ENCODE measurements at regions not wholly inside any gene's neighbourhood (a gene's known extent, or its start where the extent isn't known, plus 50 kb on each side); places are given as distances from the start of the nearest gene placed in this dataset.

DNA sequence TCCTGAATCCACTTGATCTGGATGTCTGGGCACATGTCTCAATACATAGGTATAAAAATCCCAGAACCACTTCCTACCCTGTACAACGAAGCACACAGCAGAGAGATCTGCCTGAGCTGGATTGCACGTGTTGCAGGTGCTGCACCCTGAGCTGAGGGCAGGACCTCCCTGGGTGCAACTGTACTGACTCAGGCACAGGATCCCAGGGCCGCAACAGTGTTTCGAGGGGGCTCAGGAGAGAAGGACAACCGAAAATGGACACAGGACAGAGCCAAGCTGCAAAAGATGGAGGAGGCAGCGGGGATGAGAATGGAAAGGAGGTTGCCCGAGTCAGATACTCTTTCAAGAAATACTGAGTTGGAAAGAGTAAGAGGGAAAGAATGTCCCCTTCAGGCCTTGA is 354.1 kb downstream of the EIPR1 start (continued):
- TF ChIP-seq SP1 (IDR thresholded peaks at IDR 0.05) (no peak), RAD21 (IDR thresholded peaks at IDR 0.05) (no peak), GABPA (IDR thresholded peaks at IDR 0.05 in 1 of 2, conservative IDR thresholded peaks at IDR 0.05 in 1 of 2) (no peak)

- no peak for DNase-seq (ENCODE audit: low spot score)
- H3K36me3 ChIP-seq (ENCODE audit: control insufficient read depth in 4 of 4, insufficient read depth in 3 of 4, low read depth in 1 of 4, low read length in 3 of 4): no peaks in the 10 kb centered on the region
- 61% methylated on average over 9 of the region's 9 CpGs for WGBS
- H3K27ac ChIP-seq (ENCODE audit: low read depth in 1 of 2, low read length in 2 of 2): no peak overlapping the region
- H3K9ac ChIP-seq (ENCODE audit: low read depth in 1 of 2, low read length in 2 of 2): no peak overlapping the region
- no peak for TF ChIP-seq MAX (IDR thresholded peaks at IDR 0.05)
- no peak for TF ChIP-seq FOXA1 (IDR thresholded peaks at IDR 0.05)
- TF ChIP-seq, protein P1, sequence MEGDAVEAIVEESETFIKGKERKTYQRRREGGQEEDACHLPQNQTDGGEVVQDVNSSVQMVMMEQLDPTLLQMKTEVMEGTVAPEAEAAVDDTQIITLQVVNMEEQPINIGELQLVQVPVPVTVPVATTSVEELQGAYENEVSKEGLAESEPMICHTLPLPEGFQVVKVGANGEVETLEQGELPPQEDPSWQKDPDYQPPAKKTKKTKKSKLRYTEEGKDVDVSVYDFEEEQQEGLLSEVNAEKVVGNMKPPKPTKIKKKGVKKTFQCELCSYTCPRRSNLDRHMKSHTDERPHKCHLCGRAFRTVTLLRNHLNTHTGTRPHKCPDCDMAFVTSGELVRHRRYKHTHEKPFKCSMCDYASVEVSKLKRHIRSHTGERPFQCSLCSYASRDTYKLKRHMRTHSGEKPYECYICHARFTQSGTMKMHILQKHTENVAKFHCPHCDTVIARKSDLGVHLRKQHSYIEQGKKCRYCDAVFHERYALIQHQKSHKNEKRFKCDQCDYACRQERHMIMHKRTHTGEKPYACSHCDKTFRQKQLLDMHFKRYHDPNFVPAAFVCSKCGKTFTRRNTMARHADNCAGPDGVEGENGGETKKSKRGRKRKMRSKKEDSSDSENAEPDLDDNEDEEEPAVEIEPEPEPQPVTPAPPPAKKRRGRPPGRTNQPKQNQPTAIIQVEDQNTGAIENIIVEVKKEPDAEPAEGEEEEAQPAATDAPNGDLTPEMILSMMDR (IDR thresholded peaks at IDR 0.05; ENCODE audit: low read depth, low read length, missing input control): no peak
- TF ChIP-seq SP1 (IDR thresholded peaks at IDR 0.05): no peak
- no peak for TF ChIP-seq RAD21 (IDR thresholded peaks at IDR 0.05)
- TF ChIP-seq HNF4G (IDR thresholded peaks at IDR 0.05): no peak
- TF ChIP-seq HNF4A (conservative IDR thresholded peaks at IDR 0.05): no peak
- TF ChIP-seq YY1 (IDR thresholded peaks at IDR 0.05): no peak
- no peak for TF ChIP-seq RXRA (IDR thresholded peaks at IDR 0.05)
- no peak for TF ChIP-seq EGR1 (IDR thresholded peaks at IDR 0.05; ENCODE audit: low read depth in 2 of 2)
- TF ChIP-seq NR2F2 (IDR thresholded peaks at IDR 0.05): no peak
- TF ChIP-seq TAF1 (conservative IDR thresholded peaks at IDR 0.05): no peak
- TF ChIP-seq ZBTB33 (IDR thresholded peaks at IDR 0.05): no peak
- no peak for TF ChIP-seq REST (IDR thresholded peaks at IDR 0.05)
- TF ChIP-seq GABPA (IDR thresholded peaks at IDR 0.05 in 1 of 2, conservative IDR thresholded peaks at IDR 0.05 in 1 of 2): no peak
- TF ChIP-seq, protein P2, sequence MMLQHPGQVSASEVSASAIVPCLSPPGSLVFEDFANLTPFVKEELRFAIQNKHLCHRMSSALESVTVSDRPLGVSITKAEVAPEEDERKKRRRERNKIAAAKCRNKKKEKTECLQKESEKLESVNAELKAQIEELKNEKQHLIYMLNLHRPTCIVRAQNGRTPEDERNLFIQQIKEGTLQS (IDR thresholded peaks at IDR 0.05): no peak
- TF ChIP-seq FOXA2 (IDR thresholded peaks at IDR 0.05): no peak
- no peak overlapping the region for H3K4me3 ChIP-seq (ENCODE audit: low read depth in 1 of 3, low read length in 3 of 3)
- no peaks in the 10 kb centered on the region for H3K9me3 ChIP-seq (ENCODE audit: control insufficient read depth in 4 of 4, low read length in 3 of 4)
- H3K4me1 ChIP-seq (ENCODE audit: control insufficient read depth in 4 of 4, insufficient read depth in 4 of 4, low read length in 3 of 4): no peaks in the 10 kb centered on the region
- peaks cover 0 to 4% (median 0%) of the 10 kb centered on the region in 4 donors for H3K27me3 ChIP-seq (ENCODE audit: control insufficient read depth in 4 of 4, insufficient read depth in 4 of 4, low read length in 3 of 4)
Observed at GRCh38 chr2:3022841-3023372, 354.7 kb downstream of the EIPR1 start.

All from liver (tissue), 8 donors.